ENCODE measurements at regions not wholly inside any gene's neighbourhood (a gene's known extent, or its start where the extent isn't known, plus 50 kb on each side); places are given as distances from the start of the nearest gene placed in this dataset.
A peak's percentile ranks its signal among the peaks of the same experiment; 100 is the strongest.
"Not testable (repeated sequence)": the region's sequence is repeated elsewhere in the genome, so short reads cannot be mapped to it uniquely, and the experiment has no call there.

GRCh38 chr3:103863381-103863780 is 1428.6 kb downstream of the ZPLD1 start:
- in situ Hi-C loops (cut with HindIII; ENCODE audit: low pct_unique_long_range_greater_than_20kb, low sequenced_read_pairs): no loop called here
- DNase-seq (ENCODE audit: low read depth, low spot score): no peak

GRCh38 chr3:103866113-103866512 is 1431.3 kb downstream of the ZPLD1 start:
- no peak for DNase-seq (ENCODE audit: low read depth, low spot score)
- in situ Hi-C loops (cut with HindIII; ENCODE audit: low pct_unique_long_range_greater_than_20kb, low sequenced_read_pairs): no loop called here

GRCh38 chr3:103873021-103873420 is 1438.2 kb downstream of the ZPLD1 start:
- no peak for DNase-seq (ENCODE audit: low read depth, low spot score)
- in situ Hi-C loops (cut with HindIII; ENCODE audit: low pct_unique_long_range_greater_than_20kb, low sequenced_read_pairs): no loop called here

GRCh38 chr3:103873897-103874545 is 1439.2 kb downstream of the ZPLD1 start:
- in situ Hi-C loops (cut with HindIII; ENCODE audit: low pct_unique_long_range_greater_than_20kb, low sequenced_read_pairs): no loop called here
- no peak for DNase-seq (ENCODE audit: low read depth, low spot score)

GRCh38 chr3:103881809-103882208 is 1447.0 kb downstream of the ZPLD1 start:
- in situ Hi-C loops (cut with HindIII; ENCODE audit: low pct_unique_long_range_greater_than_20kb, low sequenced_read_pairs); DNase-seq (ENCODE audit: low read depth, low spot score): not testable (repeated sequence)

GRCh38 chr3:103889675-103890074 is 1454.9 kb downstream of the ZPLD1 start:
- DNase-seq (ENCODE audit: low read depth, low spot score): no peak
- in situ Hi-C loops (cut with HindIII; ENCODE audit: low pct_unique_long_range_greater_than_20kb, low sequenced_read_pairs): no loop called here

GRCh38 chr3:103894162-103894822 is 1459.5 kb downstream of the ZPLD1 start:
- in situ Hi-C loops (cut with HindIII; ENCODE audit: low pct_unique_long_range_greater_than_20kb, low sequenced_read_pairs): no loop called here

GRCh38 chr3:103899328-103899727 is 1464.5 kb downstream of the ZPLD1 start:
- DNase-seq (ENCODE audit: low read depth, low spot score): no peak
- in situ Hi-C loops (cut with HindIII; ENCODE audit: low pct_unique_long_range_greater_than_20kb, low sequenced_read_pairs): no loop called here

More at GRCh38 chr3:103894162-103894822, 1459.5 kb downstream of the ZPLD1 start:
- DNase-seq (ENCODE audit: low read depth, low spot score): no peak

- no peak for DNase-seq (ENCODE audit: low read depth, low spot score)
- in situ Hi-C loops (cut with HindIII; ENCODE audit: low pct_unique_long_range_greater_than_20kb, low sequenced_read_pairs): no loop called here
Measured at GRCh38 chr3:103904991-103905390, 1461.7 kb upstream of the ALCAM start.

- DNase-seq (ENCODE audit: low read depth, low spot score): no peak
- in situ Hi-C loops (cut with HindIII; ENCODE audit: low pct_unique_long_range_greater_than_20kb, low sequenced_read_pairs): no loop called here
Measured at GRCh38 chr3:103906304-103906703, 1460.4 kb upstream of the ALCAM start.

- in situ Hi-C loops (cut with HindIII; ENCODE audit: low pct_unique_long_range_greater_than_20kb, low sequenced_read_pairs): no loop called here
- no peak for DNase-seq (ENCODE audit: low read depth, low spot score)
Measured at GRCh38 chr3:103906808-103907207, 1459.9 kb upstream of the ALCAM start.

- in situ Hi-C loops (cut with HindIII; ENCODE audit: low pct_unique_long_range_greater_than_20kb, low sequenced_read_pairs): no loop called here
- DNase-seq (ENCODE audit: low read depth, low spot score): no peak
Measured at GRCh38 chr3:103907567-103907966, 1459.1 kb upstream of the ALCAM start.

- in situ Hi-C loops (cut with HindIII; ENCODE audit: low pct_unique_long_range_greater_than_20kb, low sequenced_read_pairs): no loop called here
- no peak for DNase-seq (ENCODE audit: low read depth, low spot score)
Measured at GRCh38 chr3:103909395-103909794, 1457.3 kb upstream of the ALCAM start.

GRCh38 chr3:103918336-103918735 is 1448.4 kb upstream of the ALCAM start:
- in situ Hi-C loops (cut with HindIII; ENCODE audit: low pct_unique_long_range_greater_than_20kb, low sequenced_read_pairs): no loop called here
- DNase-seq (ENCODE audit: low read depth, low spot score): no peak

GRCh38 chr3:103919327-103919726 is 1447.4 kb upstream of the ALCAM start:
- DNase-seq (ENCODE audit: low read depth, low spot score): no peak
- in situ Hi-C loops (cut with HindIII; ENCODE audit: low pct_unique_long_range_greater_than_20kb, low sequenced_read_pairs): no loop called here

GRCh38 chr3:103923907-103924306 is 1442.8 kb upstream of the ALCAM start:
- in situ Hi-C loops (cut with HindIII; ENCODE audit: low pct_unique_long_range_greater_than_20kb, low sequenced_read_pairs): no loop called here
- DNase-seq (ENCODE audit: low read depth, low spot score): no peak

GRCh38 chr3:103924544-103924943 is 1442.2 kb upstream of the ALCAM start:
- peak; percentile 22 for DNase-seq (ENCODE audit: low read depth, low spot score)
- in situ Hi-C loops (cut with HindIII; ENCODE audit: low pct_unique_long_range_greater_than_20kb, low sequenced_read_pairs): no loop called here

- in situ Hi-C loops (cut with HindIII; ENCODE audit: low pct_unique_long_range_greater_than_20kb, low sequenced_read_pairs): no loop called here
- DNase-seq (ENCODE audit: low read depth, low spot score): no peak
Measured at GRCh38 chr3:103926936-103927335, 1439.8 kb upstream of the ALCAM start.

GRCh38 chr3:103927896-103928295 is 1438.8 kb upstream of the ALCAM start:
- in situ Hi-C loops (cut with HindIII; ENCODE audit: low pct_unique_long_range_greater_than_20kb, low sequenced_read_pairs): no loop called here
- DNase-seq (ENCODE audit: low read depth, low spot score): no peak

Measured in SK-MEL-5 (cell line).